SJSA1 (cell line): ENCODE measurements at regions not wholly inside any gene's neighbourhood (a gene's known extent, or its start where the extent isn't known, plus 50 kb on each side); places are given as distances from the start of the nearest gene placed in this dataset.

ENCODE experiments used
- DNase-seq, 2 experiments: peaks; one replicate each; pipeline ENCODE4 v3.0.0-alpha.2; 2015 to 2020; ENCODE audit warnings: low spot score in 2 of 2, low read depth in 1 of 2
- H3K27ac ChIP-seq: fragments of 250-450 bp; sonication (Bioruptor Pico); 2 replicates; pipeline ENCODE4 v1.5.1; 2020; ENCODE audit warnings: mild to moderate bottlenecking, moderate library complexity
- H3K27me3 ChIP-seq: fragments of 250-450 bp; sonication (Bioruptor Pico); replicated peaks from 2 replicates; pipeline ENCODE4 v1.5.1; 2020; ENCODE audit warnings: mild to moderate bottlenecking, moderate library complexity
- H3K36me3 ChIP-seq: fragments of 250-450 bp; sonication (Bioruptor Pico); 2 replicates; pipeline ENCODE4 v1.5.1; 2020; ENCODE audit warnings: mild to moderate bottlenecking
- H3K4me1 ChIP-seq: fragments of 250-450 bp; sonication (Bioruptor Pico); replicated peaks from 2 replicates; pipeline ENCODE4 v1.6.1; 2021; ENCODE audit warnings: mild to moderate bottlenecking
- H3K4me3 ChIP-seq: fragments of 250-450 bp; sonication (Bioruptor Pico); 2 replicates; pipeline ENCODE4 v1.5.1; 2020; ENCODE audit warnings: mild to moderate bottlenecking
- H3K9me3 ChIP-seq: fragments of 250-450 bp; sonication (Bioruptor Pico); replicated peaks from 2 replicates; pipeline ENCODE4 v1.5.1; 2020; ENCODE audit warnings: mild to moderate bottlenecking

- Histone ChIP-seq H3K27ac (no peak overlapping the region), H3K4me1 (no peaks in the 10 kb centered on the region), H3K27me3 (no peaks in the 10 kb centered on the region), H3K4me3 (no peak overlapping the region), H3K36me3 (no peaks in the 10 kb centered on the region), H3K9me3 (no peaks in the 10 kb centered on the region)
- no peak for DNase-seq
Measured at GRCh38 chr3:181050738-181051137, 61.2 kb upstream of the DNAJC19 start.

GRCh38 chr3:181040030-181040429 is 50.5 kb upstream of the DNAJC19 start:
- Histone ChIP-seq H3K4me3 (no peak overlapping the region), H3K27me3 (no peaks in the 10 kb centered on the region), H3K36me3 (no peaks in the 10 kb centered on the region), H3K27ac (no peak overlapping the region), H3K4me1 (no peaks in the 10 kb centered on the region), H3K9me3 (no peaks in the 10 kb centered on the region)
- DNase-seq = no peak
